ENCODE measurements at regions not wholly inside any gene's neighbourhood (a gene's known extent, or its start where the extent isn't known, plus 50 kb on each side); places are given as distances from the start of the nearest gene placed in this dataset.

DNA sequence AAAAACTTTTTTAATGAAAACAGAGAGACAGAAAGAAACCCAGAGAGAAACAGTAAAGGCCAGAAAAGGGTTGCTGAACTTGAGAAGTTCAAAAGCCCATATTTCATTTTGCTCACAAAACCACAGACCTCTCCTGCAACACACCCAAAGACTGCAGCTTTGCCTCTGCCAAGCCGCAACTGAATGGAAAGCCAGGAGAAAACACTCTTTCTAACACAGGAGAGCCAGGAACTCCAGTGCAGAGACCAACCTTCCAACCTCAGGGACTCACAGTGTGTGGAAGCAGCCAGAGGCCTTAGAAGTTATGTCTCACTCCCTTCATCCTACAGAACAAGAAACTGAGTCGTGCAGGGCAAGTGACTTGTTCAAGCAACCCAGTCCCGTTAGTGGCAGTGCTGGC is 163.1 kb upstream of the HES1 start:
- H3K4me3 ChIP-seq (ENCODE audit: low read depth, low read length), result no peak overlapping the region
- DNase-seq (ENCODE audit: low read depth, low spot score), result peak; percentile 87
- in situ Hi-C loops (cut with HindIII; ENCODE audit: low sequenced_read_pairs), result no loop called here
- TF ChIP-seq CTCF (IDR thresholded peaks at IDR 0.05; ENCODE audit: low read depth, low read length), result no peak

- peak; percentile 93 for DNase-seq (ENCODE audit: low read depth, low spot score)
- in situ Hi-C loops (cut with HindIII; ENCODE audit: low sequenced_read_pairs), result no loop called here
- no peak for TF ChIP-seq CTCF (IDR thresholded peaks at IDR 0.05; ENCODE audit: low read depth, low read length)
- H3K4me3 ChIP-seq (ENCODE audit: low read depth, low read length), result no peak overlapping the region
Observed at GRCh38 chr3:193974191-193974652, 161.7 kb upstream of the HES1 start.

DNA sequence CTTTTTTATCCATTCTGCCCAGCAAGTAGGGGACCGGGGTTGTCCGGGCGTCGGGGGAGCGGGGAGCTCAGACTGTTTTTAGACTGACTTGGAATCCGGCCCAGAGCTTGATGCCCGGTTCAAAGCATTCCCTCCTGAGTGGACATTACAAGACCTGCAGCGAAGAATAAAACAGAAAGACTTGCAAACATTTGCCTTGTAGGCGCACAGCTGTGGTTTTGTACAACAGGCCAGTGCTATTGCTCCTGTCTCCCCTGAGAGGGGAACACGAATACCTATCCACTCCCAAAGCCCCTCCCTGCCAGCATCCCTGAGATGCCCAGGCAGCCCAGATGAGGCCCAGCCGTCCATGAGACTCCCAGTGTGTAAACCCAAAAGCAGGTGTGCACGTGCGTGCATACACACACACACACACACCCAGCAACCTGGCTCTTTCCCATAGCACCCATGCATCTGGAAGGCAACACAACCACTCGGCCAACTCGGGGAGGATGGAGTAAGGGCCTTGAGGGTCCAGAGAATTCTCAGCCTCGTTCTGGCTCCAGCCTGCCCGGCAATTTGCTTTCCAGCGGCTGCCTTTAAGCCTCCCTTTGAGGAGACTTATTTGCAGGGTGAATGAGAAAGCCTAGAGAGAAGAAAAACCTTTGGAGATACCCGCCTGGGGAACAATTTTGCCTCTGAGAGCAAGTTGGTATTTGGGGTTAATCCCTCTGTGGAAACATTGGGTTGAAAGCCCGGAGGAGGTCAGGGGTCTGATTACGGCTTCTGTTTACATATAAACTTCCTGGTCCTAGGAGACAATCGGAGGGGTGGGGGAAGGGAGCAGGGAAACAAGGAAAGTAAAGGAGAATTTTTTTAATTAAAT is 161.0 kb upstream of the HES1 start:
- DNase-seq (ENCODE audit: low read depth, low spot score), result no peak
- no peak overlapping the region for H3K4me3 ChIP-seq (ENCODE audit: low read depth, low read length)
- no peak for TF ChIP-seq CTCF (IDR thresholded peaks at IDR 0.05; ENCODE audit: low read depth, low read length)
- in situ Hi-C loops (cut with HindIII; ENCODE audit: low sequenced_read_pairs), result no loop called here

DNA sequence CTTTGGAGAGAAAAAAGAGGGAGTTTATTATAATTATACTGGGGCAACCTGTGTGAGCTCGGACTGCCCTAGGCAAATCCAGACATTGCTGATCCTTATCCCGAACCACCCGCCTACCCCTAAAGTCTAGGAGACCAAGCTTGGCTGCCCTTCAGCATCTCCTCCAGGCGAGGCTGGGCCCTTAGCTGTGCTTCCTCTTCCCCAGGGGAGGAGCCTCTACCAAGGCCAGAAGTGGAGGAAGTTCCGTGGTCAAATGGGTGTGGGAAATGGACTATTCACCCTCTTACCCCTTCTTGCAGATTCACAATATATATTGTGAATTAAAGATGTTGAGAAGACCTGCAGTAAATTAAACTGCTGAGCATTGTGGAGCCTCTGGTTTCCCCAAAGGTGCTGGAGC is 158.3 kb upstream of the HES1 start:
- in situ Hi-C loops (cut with HindIII; ENCODE audit: low sequenced_read_pairs), result no loop called here
- H3K4me3 ChIP-seq (ENCODE audit: low read depth, low read length), result no peak overlapping the region
- no peak for DNase-seq (ENCODE audit: low read depth, low spot score)
- TF ChIP-seq CTCF (IDR thresholded peaks at IDR 0.05; ENCODE audit: low read depth, low read length), result no peak

DNA sequence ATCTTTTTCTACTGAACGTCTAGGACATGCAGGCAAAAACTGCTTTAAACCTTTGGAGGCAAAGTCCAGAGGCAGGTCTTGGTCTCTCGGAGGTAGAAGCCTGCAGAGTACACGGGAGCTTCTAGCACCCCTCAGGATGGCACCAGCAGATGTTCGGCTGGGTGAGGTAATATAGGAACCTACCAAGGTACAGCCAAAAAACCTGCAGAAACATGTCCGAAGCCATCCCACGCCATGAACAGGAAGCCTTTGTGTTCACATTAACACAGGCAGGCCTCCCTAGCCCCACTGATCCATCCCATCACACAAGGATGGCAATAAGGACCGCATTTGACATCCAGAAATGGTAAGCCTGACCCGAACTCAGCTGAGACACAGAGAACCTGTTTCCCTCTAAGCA is 157.9 kb upstream of the HES1 start:
- in situ Hi-C loops (cut with HindIII; ENCODE audit: low sequenced_read_pairs), result no loop called here
- no peak for DNase-seq (ENCODE audit: low read depth, low spot score)
- TF ChIP-seq CTCF (IDR thresholded peaks at IDR 0.05; ENCODE audit: low read depth, low read length), result no peak
- H3K4me3 ChIP-seq (ENCODE audit: low read depth, low read length), result no peak overlapping the region

DNA sequence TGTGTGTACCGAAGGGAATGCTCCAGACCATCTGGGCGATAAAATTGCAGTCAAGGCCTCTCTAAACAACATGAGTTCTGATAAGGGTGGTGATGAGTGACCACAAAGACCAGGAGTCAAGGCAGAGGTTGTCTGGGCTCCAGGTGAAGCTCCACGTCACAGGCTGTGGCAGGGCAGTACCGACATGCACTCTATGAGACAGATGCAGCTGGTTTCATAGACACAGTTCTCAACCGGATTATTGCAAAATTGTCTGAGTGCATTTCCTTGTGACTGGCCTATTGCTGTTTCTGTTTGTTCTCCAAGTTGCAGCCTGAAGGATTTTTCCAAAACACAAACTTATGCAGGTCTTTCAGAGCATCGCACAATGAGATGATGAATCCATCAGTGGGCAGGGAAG is 157.5 kb upstream of the HES1 start:
- DNase-seq (ENCODE audit: low read depth, low spot score), result no peak
- in situ Hi-C loops (cut with HindIII; ENCODE audit: low sequenced_read_pairs), result no loop called here
- TF ChIP-seq CTCF (IDR thresholded peaks at IDR 0.05; ENCODE audit: low read depth, low read length), result no peak
- H3K4me3 ChIP-seq (ENCODE audit: low read depth, low read length), result no peak overlapping the region

Data from astrocyte of the spinal cord (primary cell).